ENCODE measurements at regions not wholly inside any gene's neighbourhood (a gene's known extent, or its start where the extent isn't known, plus 50 kb on each side); places are given as distances from the start of the nearest gene placed in this dataset.

- TF ChIP-seq REST (IDR thresholded peaks at IDR 0.05; ENCODE audit: unreplicated experiment) (no peak), ZNF331 (CRISPR knock-in tag; IDR thresholded peaks at IDR 0.05; ENCODE audit: low read depth) (no peak)
Observed at GRCh38 chr6:15763837-15764236, 101.0 kb upstream of the DTNBP1 start (continued).

GRCh38 chr6:15763364-15763763 is 100.5 kb upstream of the DTNBP1 start:
- DNase-seq (ENCODE audit: low spot score) (no peak), ATAC-seq (no peak)
- peaks cover 1% of the 10 kb centered on the region; the same call in 2 of the 3 replicates for H3K36me3 Mint-ChIP-seq (ENCODE audit: low read depth)
- H3K27me3 Mint-ChIP-seq (ENCODE audit: insufficient read depth, low read depth, poor library complexity): peaks cover 1% of the 10 kb centered on the region
- no peak overlapping the region for H2AFZ ChIP-seq
- TF ChIP-seq ZNF331 (CRISPR knock-in tag; IDR thresholded peaks at IDR 0.05; ENCODE audit: low read depth) (no peak), ETS1 (IDR thresholded peaks at IDR 0.05) (no peak), POLR2AphosphoS5 (IDR thresholded peaks at IDR 0.05; ENCODE audit: low read depth) (no peak), CREB1 (CRISPR knock-in tag; IDR thresholded peaks at IDR 0.05; ENCODE audit: low read depth) (no peak), REST (IDR thresholded peaks at IDR 0.05; ENCODE audit: unreplicated experiment) (no peak), STAT1 (IDR thresholded peaks at IDR 0.05; ENCODE audit: unreplicated experiment) (no peak), NANOG (IDR thresholded peaks at IDR 0.05; ENCODE audit: borderline replicate concordance) (no peak), ZNF462 (CRISPR knock-in tag; IDR thresholded peaks at IDR 0.05) (no peak), JUNB (IDR thresholded peaks at IDR 0.05; ENCODE audit: unreplicated experiment) (no peak)
- H3K79me2 ChIP-seq (replicated peaks; ENCODE audit: insufficient read depth): no peaks in the 10 kb centered on the region
- H3K9me2 ChIP-seq (ENCODE audit: insufficient read depth): no peaks in the 10 kb centered on the region
- H3K4me1 Mint-ChIP-seq: peaks cover 11% of the 10 kb centered on the region; the same call in 2 of the 3 replicates
- no peaks in the 10 kb centered on the region for H3F3A ChIP-seq (replicated peaks; ENCODE audit: low read depth)
- H3K4me1 ChIP-seq (ENCODE audit: insufficient read depth): 0 out of 2 replicates have a peak, but pooled peaks cover 3% of the 10 kb centered on the region
- peaks cover 10% of the 10 kb centered on the region; the same call in 2 of the 3 replicates for H3K9me3 Mint-ChIP-seq
- no peaks in the 10 kb centered on the region for H3K36me3 ChIP-seq (ENCODE audit: insufficient read depth)
- H3K27ac Mint-ChIP-seq: no peak overlapping the region
- no peaks in the 10 kb centered on the region for H3K27me3 ChIP-seq (ENCODE audit: insufficient read depth)
- no peak overlapping the region for H3K4me2 ChIP-seq
- no peak overlapping the region for H3K27ac ChIP-seq (ENCODE audit: low read depth)
- no peak overlapping the region for H3K4me3 Mint-ChIP-seq
- H4K20me1 ChIP-seq (replicated peaks; ENCODE audit: insufficient read depth): no peaks in the 10 kb centered on the region
- no peak overlapping the region for H3K4me3 ChIP-seq
